T follicular helper cell (primary cell): ENCODE measurements at regions not wholly inside any gene's neighbourhood (a gene's known extent, or its start where the extent isn't known, plus 50 kb on each side); places are given as distances from the start of the nearest gene placed in this dataset.

Experiments
- DNase-seq: peaks from one replicate; pipeline ENCODE4 v3.0.0-alpha.2; 2020; ENCODE audit warnings: low read depth

- no peak for DNase-seq
These were observed 65.9 kb downstream of the EFNB1 start for GRCh38 chrX:68894513-68895340.

GRCh38 chrX:68894142-68894512, 65.3 kb downstream of the EFNB1 start:
- DNase-seq = no peak

GRCh38 chrX:68892651-68893050, 63.8 kb downstream of the EFNB1 start:
- no peak for DNase-seq

- DNase-seq = no peak
These were observed 63.3 kb downstream of the EFNB1 start for GRCh38 chrX:68892134-68892533.
